HG03066 (cell line): ENCODE measurements at regions not wholly inside any gene's neighbourhood (a gene's known extent, or its start where the extent isn't known, plus 50 kb on each side); places are given as distances from the start of the nearest gene placed in this dataset.
"Not testable (repeated sequence)": the region's sequence is repeated elsewhere in the genome, so short reads cannot be mapped to it uniquely, and the experiment has no call there.

Experiments used
- ATAC-seq: cut with Tn5 transposase; IDR thresholded peaks from one replicate; pipeline ENCODE4 v1.9.1; 2021; ENCODE audit warnings: low read depth; ENCODE audit not compliant: unreplicated experiment

- no peak for ATAC-seq
Measured at GRCh38 chr9:81455462-81456219, 233.7 kb downstream of the TLE1 start.

- no peak for ATAC-seq
Measured at GRCh38 chr9:81445331-81445921, 243.9 kb downstream of the TLE1 start.

GRCh38 chr9:81431641-81432040, 257.7 kb downstream of the TLE1 start:
- no peak for ATAC-seq

GRCh38 chr9:81430727-81431126, 258.6 kb downstream of the TLE1 start:
- ATAC-seq: no peak

GRCh38 chr9:81427870-81428269, 261.5 kb downstream of the TLE1 start:
- ATAC-seq: no peak

- no peak for ATAC-seq
Measured at GRCh38 chr9:81424431-81424830, 264.9 kb downstream of the TLE1 start.

GRCh38 chr9:81423589-81424326, 265.6 kb downstream of the TLE1 start:
- ATAC-seq: no peak

- not testable (repeated sequence) for ATAC-seq
Measured at GRCh38 chr9:81421090-81421489, 268.3 kb downstream of the TLE1 start.

- ATAC-seq: no peak
Measured at GRCh38 chr9:81420024-81420423, 269.3 kb downstream of the TLE1 start.

- ATAC-seq: no peak
Measured at GRCh38 chr9:81417941-81418340, 271.4 kb downstream of the TLE1 start.

GRCh38 chr9:81417299-81417675, 272.1 kb downstream of the TLE1 start:
- no peak for ATAC-seq

GRCh38 chr9:81416476-81417298, 272.7 kb downstream of the TLE1 start:
- ATAC-seq: no peak

- no peak for ATAC-seq
Measured at GRCh38 chr9:81414836-81415235, 274.5 kb downstream of the TLE1 start.

- no peak for ATAC-seq
Measured at GRCh38 chr9:81411961-81412360, 277.4 kb downstream of the TLE1 start.

GRCh38 chr9:81410201-81410600, 279.1 kb downstream of the TLE1 start:
- no peak for ATAC-seq

GRCh38 chr9:81408951-81409350, 280.4 kb downstream of the TLE1 start:
- no peak for ATAC-seq

- no peak for ATAC-seq
Measured at GRCh38 chr9:81404931-81405598, 284.3 kb downstream of the TLE1 start.

- no peak for ATAC-seq
Measured at GRCh38 chr9:81397481-81398381, 291.6 kb downstream of the TLE1 start.

GRCh38 chr9:81396528-81396927, 292.8 kb downstream of the TLE1 start:
- ATAC-seq: no peak
